ENCODE measurements at regions not wholly inside any gene's neighbourhood (a gene's known extent, or its start where the extent isn't known, plus 50 kb on each side); places are given as distances from the start of the nearest gene placed in this dataset.

- no peak for TF ChIP-seq POLR2A (IDR thresholded peaks at IDR 0.05)
- TF ChIP-seq, protein P1, sequence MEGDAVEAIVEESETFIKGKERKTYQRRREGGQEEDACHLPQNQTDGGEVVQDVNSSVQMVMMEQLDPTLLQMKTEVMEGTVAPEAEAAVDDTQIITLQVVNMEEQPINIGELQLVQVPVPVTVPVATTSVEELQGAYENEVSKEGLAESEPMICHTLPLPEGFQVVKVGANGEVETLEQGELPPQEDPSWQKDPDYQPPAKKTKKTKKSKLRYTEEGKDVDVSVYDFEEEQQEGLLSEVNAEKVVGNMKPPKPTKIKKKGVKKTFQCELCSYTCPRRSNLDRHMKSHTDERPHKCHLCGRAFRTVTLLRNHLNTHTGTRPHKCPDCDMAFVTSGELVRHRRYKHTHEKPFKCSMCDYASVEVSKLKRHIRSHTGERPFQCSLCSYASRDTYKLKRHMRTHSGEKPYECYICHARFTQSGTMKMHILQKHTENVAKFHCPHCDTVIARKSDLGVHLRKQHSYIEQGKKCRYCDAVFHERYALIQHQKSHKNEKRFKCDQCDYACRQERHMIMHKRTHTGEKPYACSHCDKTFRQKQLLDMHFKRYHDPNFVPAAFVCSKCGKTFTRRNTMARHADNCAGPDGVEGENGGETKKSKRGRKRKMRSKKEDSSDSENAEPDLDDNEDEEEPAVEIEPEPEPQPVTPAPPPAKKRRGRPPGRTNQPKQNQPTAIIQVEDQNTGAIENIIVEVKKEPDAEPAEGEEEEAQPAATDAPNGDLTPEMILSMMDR (IDR thresholded peaks at IDR 0.05), result no peak
- TF ChIP-seq POLR2AphosphoS5 (IDR thresholded peaks at IDR 0.05), result no peak
Observed at GRCh38 chr3:163513149-163513657, 1565.1 kb downstream of the SI start.

Data from gastroesophageal sphincter (tissue), 3 donors.